Spleen (tissue), 11 donors: ENCODE measurements at regions not wholly inside any gene's neighbourhood (a gene's known extent, or its start where the extent isn't known, plus 50 kb on each side); places are given as distances from the start of the nearest gene placed in this dataset.

ENCODE experiments used
- DNase-seq: peaks from one replicate; pipeline ENCODE4 v3.0.0-alpha.2; 2020
- H3K27ac ChIP-seq, 8 donors: fragments of 200-600 bp; sonication (generic) in 7 of 8; 1 replicate in 4 of 8; 2 replicates in 4 of 8; pipeline versions ENCODE4 v1.5.0 to v1.8.0; 2016 to 2021; ENCODE audit warnings: inconsistent platforms in 4 of 8, mild to moderate bottlenecking in 4 of 8, moderate library complexity in 1 of 8
- H3K27me3 ChIP-seq, 7 donors: fragments of 200-600 bp; sonication (generic) in 6 of 7; replicated peaks in 1 of 7; 1 replicate in 4 of 7; 2 replicates in 3 of 7; pipeline versions ENCODE4 v1.5.0 to v1.8.0; 2016 to 2021; ENCODE audit warnings: inconsistent platforms in 3 of 7, mild to moderate bottlenecking in 1 of 7
- H3K36me3 ChIP-seq, 6 donors: fragments of 200-600 bp; sonication (generic) in 5 of 6; 1 replicate in 4 of 6; 2 replicates in 2 of 6; pipeline versions ENCODE4 v1.5.0 to v1.8.0; 2016 to 2021; ENCODE audit warnings: inconsistent platforms in 2 of 6
- H3K4me1 ChIP-seq, 6 donors: fragments of 200-600 bp; sonication (generic) in 5 of 6; 1 replicate in 3 of 6; 2 replicates in 3 of 6; pipeline versions ENCODE4 v1.5.0 to v1.8.0; 2016 to 2021; ENCODE audit warnings: inconsistent platforms in 3 of 6
- H3K4me3 ChIP-seq, 8 donors: fragments of 200-600 bp; sonication (generic) in 7 of 8; 1 replicate in 4 of 8; 2 replicates in 4 of 8; pipeline versions ENCODE4 v1.5.0 to v1.8.0; 2016 to 2021; ENCODE audit warnings: inconsistent platforms in 4 of 8, mild to moderate bottlenecking in 4 of 8, moderate library complexity in 2 of 8
- H3K9me3 ChIP-seq, 8 donors: fragments of 200-600 bp; sonication (generic) in 7 of 8; 1 replicate in 4 of 8; 2 replicates in 4 of 8; pipeline versions ENCODE4 v1.5.0 to v1.8.0; 2016 to 2021; ENCODE audit warnings: inconsistent platforms in 4 of 8
- CTCF ChIP-seq, 11 experiments: fragments of 200-600 bp in 7 of 11; fragments of 450-650 bp in 4 of 11; sonication (generic) in 4 of 11; IDR thresholded peaks in 8 of 11; conservative IDR thresholded peaks in 3 of 11; 1 replicate in 7 of 11; 2 replicates in 4 of 11; pipeline versions ENCODE4 v1.4.0 to v1.8.0; 2016 to 2021; ENCODE audit warnings: antibody characterized with exemption in 11 of 11, inconsistent platforms in 4 of 11, mild to moderate bottlenecking in 1 of 11
- POLR2A ChIP-seq, 3 donors: fragments of 450-650 bp; IDR thresholded peaks; one replicate each; pipeline ENCODE4 v1.5.1; 2017; ENCODE audit warnings: antibody characterized with exemption in 3 of 3, mild to moderate bottlenecking in 1 of 3
- POLR2AphosphoS5 ChIP-seq, 3 donors: sonication (generic); formaldehyde crosslinking; IDR thresholded peaks; one replicate each; pipeline ENCODE4 v1.5.1; 2017; ENCODE audit warnings: antibody characterized with exemption in 3 of 3
- WGBS, 5 donors: extraction: QIAGEN DNeasy Blood & Tissue Kit in 3 of 5; methylation state at CpG; one replicate each; pipeline versions ENCODE4 v1.1.5 to v1.1.7; 2013 to 2018; 5-methylcytosine and 5-hydroxymethylcytosine counted together
- intact Hi-C: fragments of 100-400 bp; cut with DNase I; formaldehyde crosslinking; loops from one replicate; pipeline ENCODE4 v1.15.0; 2023; ENCODE audit warnings: low total_unique reads
- donor health status: healthy with polysubstance abuse.
- donor health status: DM: no; HTN: no; CAD: no; lungs with moderate emphysema.
- donor health status: DM: no; HTN: no; CAD: no.
- donor health status: Bipolar disorder and iron deficiency.
- donor health status: healthy.
- donor health status: DM: no; HTN: no; CAD: no.
- donor health status: DM: yes; HTN: yes; CAD: no.

GRCh38 chr9:82574911-82575310, 488.0 kb downstream of the RASEF start:
- H3K9me3 ChIP-seq = peaks cover 0 to 50% (median 35%) of the 10 kb centered on the region in 8 donors
- H3K4me1 ChIP-seq = no peaks in the 10 kb centered on the region
- H3K4me3 ChIP-seq = no peak overlapping the region
- no peak overlapping the region for H3K27ac ChIP-seq
- no peak for DNase-seq
- no peaks in the 10 kb centered on the region for H3K36me3 ChIP-seq
- H3K27me3 ChIP-seq = no peaks in the 10 kb centered on the region
- TF ChIP-seq POLR2A (IDR thresholded peaks at IDR 0.05) (no peak), POLR2AphosphoS5 (IDR thresholded peaks at IDR 0.05) (no peak), CTCF (IDR thresholded peaks at IDR 0.05 in 8 of 11, conservative IDR thresholded peaks at IDR 0.05 in 3 of 11) (no peak)
- intact Hi-C loops = no loop called here

- no peaks in the 10 kb centered on the region for H3K36me3 ChIP-seq
- H3K9me3 ChIP-seq = peaks cover 0 to 21% (median 14%) of the 10 kb centered on the region in 8 donors
- no peak overlapping the region for H3K27ac ChIP-seq
- no peaks in the 10 kb centered on the region for H3K27me3 ChIP-seq
- DNase-seq = no peak
- TF ChIP-seq POLR2A (IDR thresholded peaks at IDR 0.05) = no peak
- TF ChIP-seq CTCF (IDR thresholded peaks at IDR 0.05 in 8 of 11, conservative IDR thresholded peaks at IDR 0.05 in 3 of 11) = no peak
- TF ChIP-seq POLR2AphosphoS5 (IDR thresholded peaks at IDR 0.05) = no peak
- no peaks in the 10 kb centered on the region for H3K4me1 ChIP-seq
- H3K4me3 ChIP-seq = no peak overlapping the region
- 83 to 93% (median 88%) methylated on average over 2 of the region's 2 CpGs for WGBS, 5 donors
- intact Hi-C loops = no loop called here
These were observed 482.0 kb downstream of the RASEF start for GRCh38 chr9:82580921-82581320.

GRCh38 chr9:82581516-82581915, 481.4 kb downstream of the RASEF start:
- no peak overlapping the region for H3K27ac ChIP-seq
- peaks cover 0 to 18% (median 12%) of the 10 kb centered on the region in 8 donors for H3K9me3 ChIP-seq
- H3K4me1 ChIP-seq = no peaks in the 10 kb centered on the region
- no peak for DNase-seq
- no peaks in the 10 kb centered on the region for H3K36me3 ChIP-seq
- TF ChIP-seq CTCF (IDR thresholded peaks at IDR 0.05 in 8 of 11, conservative IDR thresholded peaks at IDR 0.05 in 3 of 11) = no peak
- no peak for TF ChIP-seq POLR2A (IDR thresholded peaks at IDR 0.05)
- TF ChIP-seq POLR2AphosphoS5 (IDR thresholded peaks at IDR 0.05) = no peak
- WGBS, 5 donors = 84 to 94% (median 88%) methylated on average over 1 of the region's 1 CpG
- no peaks in the 10 kb centered on the region for H3K27me3 ChIP-seq
- H3K4me3 ChIP-seq = no peak overlapping the region
- intact Hi-C loops = no loop called here

- peaks cover 0 to 18% (median 12%) of the 10 kb centered on the region in 8 donors for H3K9me3 ChIP-seq
- H3K36me3 ChIP-seq = no peaks in the 10 kb centered on the region
- TF ChIP-seq POLR2AphosphoS5 (IDR thresholded peaks at IDR 0.05) = no peak
- no peak for TF ChIP-seq CTCF (IDR thresholded peaks at IDR 0.05 in 8 of 11, conservative IDR thresholded peaks at IDR 0.05 in 3 of 11)
- TF ChIP-seq POLR2A (IDR thresholded peaks at IDR 0.05) = no peak
- H3K27ac ChIP-seq = no peak overlapping the region
- no peaks in the 10 kb centered on the region for H3K4me1 ChIP-seq
- no peaks in the 10 kb centered on the region for H3K27me3 ChIP-seq
- WGBS, 5 donors = 71 to 85% (median 83%) methylated on average over 5 of the region's 5 CpGs
- intact Hi-C loops = no loop called here
- DNase-seq = no peak
- no peak overlapping the region for H3K4me3 ChIP-seq
These were observed 481.0 kb downstream of the RASEF start for GRCh38 chr9:82581935-82582334.
